Fibroblast of villous mesenchyme (primary cell): ENCODE measurements at regions not wholly inside any gene's neighbourhood (a gene's known extent, or its start where the extent isn't known, plus 50 kb on each side); places are given as distances from the start of the nearest gene placed in this dataset.
"Not testable (repeated sequence)": the region's sequence is repeated elsewhere in the genome, so short reads cannot be mapped to it uniquely, and the experiment has no call there.

ENCODE experiments used
- DNase-seq: peaks from one replicate; pipeline ENCODE4 v3.0.0-alpha.2; 2010; ENCODE audit warnings: low read depth
- H3K4me3 ChIP-seq: 2 replicates; pipeline ENCODE4 v1.5.1; 2011; ENCODE audit warnings: low read depth, mild to moderate bottlenecking, low read length

DNA sequence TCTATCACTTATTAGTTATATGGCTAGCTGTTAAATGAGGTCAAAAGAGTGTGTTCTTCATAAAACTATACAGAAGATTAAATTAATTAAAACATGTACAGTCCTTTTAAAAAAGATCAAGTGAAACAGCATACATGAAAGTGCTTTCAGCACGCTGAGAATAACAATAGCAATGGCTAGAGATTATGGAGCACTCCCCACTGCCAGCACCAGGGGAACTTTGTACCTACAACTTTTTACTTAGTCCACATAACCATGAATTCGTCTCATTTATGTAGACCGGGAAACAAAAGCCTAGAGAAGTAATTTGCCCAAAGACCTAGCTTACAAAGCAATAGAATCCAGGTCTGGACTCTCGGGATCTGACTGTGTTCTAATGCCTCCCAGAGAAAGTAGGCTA, 136.5 kb upstream of the PLGLB2 start:
- not testable (repeated sequence) for H3K4me3 ChIP-seq, DNase-seq

DNA sequence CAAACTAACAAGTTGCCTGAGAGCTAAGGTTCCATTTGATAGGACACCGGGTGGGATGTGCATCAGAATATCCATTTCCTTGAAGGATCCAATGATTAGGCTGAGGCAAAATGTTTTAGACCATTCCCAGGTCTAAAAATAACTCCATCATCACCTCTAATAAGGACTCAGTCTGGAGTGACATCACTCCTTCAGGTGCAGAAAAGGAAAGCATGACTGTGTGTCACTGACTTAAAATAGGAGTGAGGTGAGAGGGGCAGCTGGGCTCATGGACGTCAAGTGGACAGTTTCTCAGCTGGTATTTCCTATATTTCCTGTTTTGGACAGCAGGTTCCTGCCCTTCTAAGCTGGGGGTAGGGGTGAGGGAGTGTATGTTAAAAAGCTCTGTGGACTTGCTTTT, 135.9 kb upstream of the PLGLB2 start:
- not testable (repeated sequence) for DNase-seq, H3K4me3 ChIP-seq

DNA sequence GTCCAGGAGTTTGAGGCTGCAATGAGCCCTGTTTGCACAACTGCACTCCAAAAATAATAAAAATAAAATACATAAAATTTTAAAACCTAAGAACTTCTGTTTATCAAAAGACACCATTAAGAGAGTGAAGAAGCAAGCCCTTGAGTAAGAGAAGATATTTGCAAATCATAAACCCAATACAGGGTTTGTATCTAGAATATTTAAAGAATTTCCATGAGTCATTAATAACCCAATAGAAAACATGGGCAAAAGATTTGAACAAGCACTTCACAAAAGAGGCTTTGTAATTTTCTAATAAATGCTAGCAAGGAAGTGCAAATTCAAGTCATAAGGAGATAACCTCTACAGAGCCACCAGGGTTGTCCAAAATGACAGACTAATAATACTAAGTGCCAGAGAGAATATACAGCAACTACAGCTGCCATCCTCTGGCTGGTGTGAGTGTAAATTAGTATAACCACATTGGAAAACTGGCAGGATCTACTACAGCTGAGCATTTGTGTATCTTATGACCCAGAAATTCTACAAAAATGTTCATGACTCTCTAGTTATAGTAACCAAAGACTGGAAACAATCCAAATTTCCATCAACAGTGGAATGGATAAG, 133.0 kb upstream of the PLGLB2 start:
- H3K4me3 ChIP-seq, DNase-seq: not testable (repeated sequence)

DNA sequence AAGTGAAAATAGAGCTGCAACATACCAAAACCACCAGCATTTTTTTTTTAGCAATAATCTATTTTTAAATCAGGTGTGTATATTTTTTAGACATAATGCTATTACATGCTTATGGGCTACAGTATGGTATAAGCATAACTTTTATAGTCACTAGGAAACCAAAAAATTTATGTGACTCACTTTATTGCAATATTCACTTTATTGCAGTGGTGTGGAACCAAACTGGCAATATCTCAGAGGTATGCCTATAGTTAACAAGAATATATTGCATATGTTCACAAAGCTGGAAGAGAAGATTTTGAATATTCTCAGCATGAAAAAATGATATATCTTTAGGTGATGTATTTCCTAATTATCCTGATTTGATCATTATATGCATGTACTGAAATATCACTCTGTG, 128.8 kb upstream of the PLGLB2 start:
- not testable (repeated sequence) for DNase-seq, H3K4me3 ChIP-seq

DNA sequence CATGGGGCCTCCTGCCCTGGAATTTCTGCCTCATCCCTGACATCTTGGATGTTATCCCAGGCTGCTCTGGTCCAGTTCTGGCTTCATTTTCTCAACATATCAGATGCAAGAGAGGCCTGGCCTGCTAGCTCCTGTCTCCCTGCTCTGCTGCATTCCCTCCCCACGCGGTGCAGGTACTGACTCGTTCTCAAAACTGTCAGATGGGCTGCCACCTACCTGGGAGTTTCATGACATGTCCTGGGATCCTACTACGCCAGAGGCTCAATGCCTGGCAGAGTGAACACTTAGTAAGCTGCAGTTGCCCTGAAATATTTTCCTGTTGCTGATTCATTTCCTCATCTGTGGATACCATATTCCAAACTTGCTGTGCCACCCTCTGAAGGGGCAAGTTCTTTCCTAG, 126.7 kb upstream of the PLGLB2 start:
- not testable (repeated sequence) for DNase-seq, H3K4me3 ChIP-seq

DNA sequence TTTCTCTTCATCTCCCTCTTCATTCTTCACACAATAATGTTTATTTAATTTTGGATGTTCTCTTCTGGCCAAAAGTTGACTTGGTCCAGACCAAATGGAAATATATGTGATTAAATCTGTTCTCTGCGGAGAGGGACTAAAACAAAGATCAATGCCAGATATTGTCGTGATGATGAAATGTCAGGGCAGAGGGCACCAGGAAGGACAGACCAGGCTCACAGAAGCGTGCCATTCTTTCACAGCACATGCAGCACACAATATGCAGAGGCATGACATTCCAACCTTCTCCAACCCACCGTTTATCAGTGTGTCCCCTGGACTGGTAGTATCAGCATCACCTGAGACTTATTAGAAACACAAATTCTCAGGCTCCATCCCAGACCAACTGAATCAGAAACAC, 125.2 kb upstream of the PLGLB2 start:
- not testable (repeated sequence) for DNase-seq, H3K4me3 ChIP-seq

DNA sequence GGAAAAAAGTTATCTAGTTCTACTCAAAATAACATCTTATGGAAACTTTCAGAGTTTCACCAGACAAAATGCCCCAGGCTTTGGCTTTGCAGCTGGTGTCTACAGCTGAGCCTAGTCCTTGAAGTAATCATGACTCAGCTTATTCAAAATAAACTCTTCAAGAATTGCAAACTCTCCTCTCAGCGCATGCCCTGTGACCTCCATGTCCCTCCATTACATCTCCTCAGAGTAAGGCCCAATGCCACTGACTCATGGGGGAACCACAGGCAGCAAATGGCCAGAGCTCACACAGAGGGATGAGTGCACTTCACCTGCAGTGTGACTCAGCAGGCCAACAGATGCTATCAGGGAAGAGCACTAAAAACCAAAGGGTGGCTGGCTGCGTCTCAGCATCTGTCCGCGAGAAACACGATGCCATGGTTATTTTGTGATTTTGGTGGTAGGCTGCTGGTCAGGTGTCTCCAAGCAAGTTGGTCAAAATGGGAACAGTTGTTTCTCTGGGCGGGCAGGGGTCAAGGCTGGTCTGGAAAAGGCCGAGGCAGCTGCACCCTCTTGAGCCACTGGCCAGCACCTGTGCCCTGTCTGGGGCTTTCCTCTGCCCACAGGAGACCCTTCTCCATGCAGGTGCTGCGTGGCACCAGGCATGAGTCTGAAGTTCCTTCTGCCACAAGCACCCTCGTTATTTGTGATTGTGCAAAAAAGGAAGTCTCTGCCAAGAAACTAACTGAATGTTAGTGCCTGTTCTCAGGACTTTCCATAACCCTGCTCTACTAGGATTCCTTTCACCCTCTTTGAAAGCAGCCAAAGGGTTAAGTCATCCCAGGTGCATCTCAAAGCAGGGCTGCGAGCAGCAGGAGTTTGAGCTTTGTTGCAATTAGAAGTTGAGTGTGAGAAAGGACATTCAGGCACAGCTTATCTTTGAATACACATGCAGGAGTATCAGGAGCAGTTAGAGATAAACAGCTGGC, 118.1 kb upstream of the PLGLB2 start:
- H3K4me3 ChIP-seq, result not testable (repeated sequence)
- DNase-seq, result peak; percentile 82

DNA sequence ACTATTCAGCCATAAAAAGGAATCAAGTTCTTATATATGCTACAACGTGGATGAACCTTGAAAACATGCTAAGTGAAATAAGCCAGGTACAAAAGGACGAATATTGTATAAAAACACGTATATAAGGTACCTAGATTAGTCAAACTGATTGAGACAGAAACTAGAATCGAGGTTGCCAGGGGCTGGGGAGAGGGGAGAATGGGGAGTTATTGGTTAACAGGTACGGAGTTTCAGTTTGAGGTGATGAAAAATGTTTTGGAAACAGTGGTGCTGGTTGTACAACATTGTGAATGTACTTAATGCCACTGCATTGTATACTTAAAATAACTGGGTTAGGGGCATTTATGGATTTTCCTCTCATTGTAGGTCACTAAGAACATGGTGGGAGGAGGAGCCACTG, 117.0 kb upstream of the PLGLB2 start:
- H3K4me3 ChIP-seq, DNase-seq: not testable (repeated sequence)

DNA sequence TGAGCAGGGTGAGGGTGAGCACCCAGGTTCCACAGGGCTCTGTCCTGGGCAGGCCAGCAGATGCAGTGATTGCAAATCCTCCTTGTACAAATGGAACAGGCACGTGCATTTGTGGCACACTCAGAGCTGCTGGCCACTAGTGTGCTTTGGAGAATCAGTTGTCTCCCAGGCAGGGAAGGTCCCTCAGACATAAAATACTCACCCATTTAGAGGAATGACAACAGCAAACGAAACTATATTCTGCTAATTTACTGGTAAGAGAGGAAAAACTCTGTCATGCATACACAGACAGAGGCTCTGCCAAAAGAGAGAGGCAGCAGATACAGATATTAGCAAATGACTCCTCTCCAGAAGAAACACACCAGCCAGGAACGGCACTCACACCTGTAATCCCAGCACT, 116.5 kb upstream of the PLGLB2 start:
- H3K4me3 ChIP-seq, DNase-seq: not testable (repeated sequence)

DNA sequence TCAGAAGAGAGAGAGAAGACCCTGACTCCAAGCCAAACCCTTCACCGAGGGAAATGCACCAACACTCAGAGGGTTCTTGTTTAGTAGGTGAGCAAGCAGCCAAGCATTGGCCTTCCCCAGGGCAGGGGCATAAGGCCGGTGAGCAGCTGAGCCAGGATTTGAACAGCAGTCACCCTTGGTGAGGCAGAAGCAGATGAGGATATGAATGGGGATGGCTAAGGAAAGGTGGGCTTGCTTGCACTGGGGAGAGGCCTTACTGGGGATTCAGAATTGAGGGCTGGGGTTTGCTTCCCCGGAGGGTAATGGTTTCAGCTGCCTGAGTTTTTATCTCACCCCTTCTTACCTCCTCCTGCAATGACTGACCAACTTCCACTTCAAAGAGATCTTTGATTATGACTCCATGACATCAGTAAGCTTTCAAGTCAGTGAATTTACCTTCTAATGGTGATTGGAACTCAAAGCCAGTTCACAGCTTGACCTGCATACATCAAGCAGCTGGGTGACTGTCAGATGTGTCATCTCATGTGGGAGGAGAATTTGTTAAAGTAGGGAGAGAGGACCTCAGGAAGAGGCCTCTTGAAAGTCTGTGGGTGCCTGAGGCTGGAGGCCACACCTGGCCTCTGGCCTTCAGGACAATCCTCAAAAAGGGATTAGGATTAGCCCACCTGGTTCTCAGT, 114.5 kb upstream of the PLGLB2 start:
- H3K4me3 ChIP-seq, DNase-seq: not testable (repeated sequence)

DNA sequence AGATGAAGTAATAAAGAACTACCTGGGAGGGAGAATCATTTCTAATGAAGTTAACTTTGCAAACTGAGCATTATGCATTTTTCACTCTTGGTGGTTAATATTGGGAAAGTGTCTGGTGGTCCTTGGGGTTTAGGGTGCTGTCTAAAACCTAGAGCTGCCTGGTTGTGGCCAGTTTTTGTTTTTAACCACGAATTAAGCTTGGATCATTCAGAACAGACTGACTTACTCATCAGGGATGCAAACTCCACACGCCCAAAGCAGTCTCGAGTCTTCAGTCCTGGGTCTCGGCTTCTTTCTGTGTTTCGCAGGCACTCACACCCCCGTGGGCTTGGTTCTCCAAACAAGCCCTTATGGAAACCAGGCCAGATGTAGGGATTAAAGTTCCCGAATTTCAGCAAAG, 113.8 kb upstream of the PLGLB2 start:
- H3K4me3 ChIP-seq, result not testable (repeated sequence)

DNA sequence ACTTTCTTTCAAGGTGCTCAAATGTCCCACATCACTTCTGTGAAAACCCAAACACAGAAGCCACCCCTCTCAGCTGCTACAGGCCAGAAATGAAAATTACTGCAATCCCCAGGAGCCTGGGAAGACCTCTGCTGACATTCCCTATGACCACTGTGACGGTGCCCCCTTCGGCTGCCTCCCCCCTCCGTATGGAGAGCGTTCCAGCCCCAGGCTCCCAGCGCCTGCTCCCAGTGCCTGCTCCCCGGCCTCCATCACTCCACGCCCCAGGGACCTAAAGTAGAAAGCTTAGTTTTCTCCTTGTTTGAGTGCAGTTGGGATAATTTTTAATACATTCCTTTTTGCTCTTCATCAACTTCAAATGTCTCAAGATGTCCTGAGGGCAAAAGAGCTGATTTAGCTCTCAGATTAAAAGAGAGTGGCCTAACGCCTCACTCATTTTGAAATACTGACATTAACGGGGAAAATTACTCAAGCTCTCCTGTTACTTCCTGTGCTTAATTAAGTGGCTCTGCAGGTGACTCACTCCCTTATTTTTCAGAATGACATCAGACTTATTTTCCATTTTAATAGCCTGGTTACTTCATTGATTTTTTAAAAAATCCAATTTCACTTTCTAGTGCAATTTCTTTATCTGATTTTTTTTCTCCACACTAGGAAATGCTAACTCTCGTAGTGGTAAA, 112.8 kb upstream of the PLGLB2 start:
- DNase-seq, H3K4me3 ChIP-seq: not testable (repeated sequence)

More for the DNA sequence above, 113.8 kb upstream of the PLGLB2 start:
- not testable (repeated sequence) for DNase-seq

DNA sequence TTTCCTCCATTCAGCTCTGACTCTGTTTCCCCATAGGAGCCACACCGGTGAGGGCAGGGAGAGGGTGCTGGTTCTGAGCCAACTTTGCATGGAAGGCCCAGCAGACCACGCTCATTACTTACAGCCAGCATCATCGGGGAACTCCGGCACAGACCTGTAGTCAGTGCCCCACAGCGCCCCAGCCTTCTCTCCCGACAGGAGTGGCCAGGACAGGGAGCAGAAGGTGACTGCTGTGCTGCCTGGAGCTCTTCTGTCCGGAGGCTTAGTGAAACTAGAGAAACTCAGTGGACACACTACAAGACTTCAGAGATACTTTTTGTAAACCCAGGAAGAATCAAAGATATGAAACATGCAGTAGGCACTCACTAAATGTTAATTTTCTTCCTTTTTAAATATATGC, 111.6 kb upstream of the PLGLB2 start:
- not testable (repeated sequence) for DNase-seq, H3K4me3 ChIP-seq

DNA sequence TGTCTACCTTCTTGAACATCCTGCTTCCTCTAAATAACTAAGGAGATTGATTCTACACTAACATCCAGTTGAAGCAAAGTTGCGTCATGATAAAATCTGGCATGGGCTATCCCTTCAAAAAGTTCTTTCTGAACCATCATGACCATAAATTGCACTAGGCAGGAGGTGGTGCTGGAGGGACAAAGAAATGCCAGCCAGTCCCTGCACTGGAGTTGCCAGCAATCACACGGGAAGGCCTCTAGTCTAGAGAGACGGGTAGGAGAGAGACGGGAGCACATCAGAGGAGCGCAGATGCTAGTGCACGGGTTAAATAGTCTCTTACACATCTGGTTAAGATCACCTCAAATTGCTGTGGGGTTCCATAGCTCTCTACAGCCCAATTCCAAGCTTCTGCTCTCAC, 111.2 kb upstream of the PLGLB2 start:
- DNase-seq, H3K4me3 ChIP-seq: not testable (repeated sequence)

DNA sequence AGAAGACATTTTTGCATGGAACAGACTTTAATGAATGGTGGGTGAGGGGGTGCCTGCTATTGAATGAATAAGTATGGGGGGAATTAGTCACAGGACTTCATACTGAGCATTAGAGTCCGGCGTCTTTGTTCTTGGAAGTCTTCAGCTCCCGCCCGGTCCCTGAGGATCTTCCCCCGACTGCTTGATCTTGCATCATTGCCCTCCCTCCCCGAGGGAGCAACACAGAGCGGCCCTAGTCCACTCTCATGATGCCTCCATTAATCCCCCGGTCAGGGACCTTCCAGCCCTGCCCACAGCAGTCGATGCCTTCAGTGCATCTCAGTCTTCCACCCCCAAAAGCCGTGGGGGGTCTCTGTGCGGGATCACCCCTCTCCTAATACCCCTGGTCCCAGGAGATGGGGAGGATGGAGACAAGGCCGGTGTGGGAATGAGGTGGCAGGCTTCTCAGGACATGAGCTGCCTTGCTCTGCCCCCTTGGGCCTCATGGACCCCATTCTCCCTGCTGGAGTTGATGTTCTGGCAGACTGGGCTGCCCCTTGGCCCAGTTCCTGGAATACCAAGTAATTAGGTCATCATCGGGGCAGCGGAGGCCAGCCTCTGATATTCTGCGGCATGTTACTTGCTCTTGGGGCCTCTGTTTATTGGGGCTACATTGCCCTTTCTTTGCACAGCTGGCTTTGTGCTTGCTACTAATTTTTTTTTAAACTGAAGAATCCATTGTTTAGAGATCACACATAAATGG, 110.5 kb upstream of the PLGLB2 start:
- not testable (repeated sequence) for H3K4me3 ChIP-seq
- DNase-seq, result peak; percentile 58

DNA sequence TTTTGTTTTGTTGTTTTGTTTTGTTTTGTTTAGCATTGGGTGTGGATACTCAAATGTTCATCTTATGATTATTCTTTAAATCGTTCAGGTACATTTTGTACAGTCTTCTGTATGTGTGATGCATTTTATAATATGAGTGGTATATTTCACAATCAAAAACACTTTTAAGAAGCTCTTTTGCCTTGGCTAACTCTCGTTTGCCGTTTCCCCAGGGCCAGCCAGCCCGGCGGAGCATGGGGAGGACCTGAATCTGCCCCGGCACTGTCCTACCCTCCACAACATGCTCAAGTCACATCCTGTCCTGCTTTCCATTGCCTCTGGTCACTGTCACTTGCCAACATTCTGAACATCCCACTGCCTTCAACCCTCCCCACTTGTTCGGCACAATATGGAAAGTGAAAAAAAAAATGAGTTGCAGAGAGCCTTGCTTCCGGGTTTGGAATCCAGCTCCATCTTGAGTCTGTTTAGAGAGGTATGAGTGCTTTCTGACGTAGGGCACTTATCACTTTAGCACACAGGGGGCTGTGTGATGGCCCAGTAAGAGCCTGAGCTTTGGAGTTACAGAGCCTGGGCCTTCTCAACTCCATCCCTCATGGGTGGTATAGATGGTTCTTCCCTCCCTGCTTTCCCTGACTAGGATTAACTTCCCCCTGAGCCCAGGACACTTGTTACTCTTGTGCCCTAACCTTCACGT, 109.6 kb upstream of the PLGLB2 start:
- DNase-seq, H3K4me3 ChIP-seq: not testable (repeated sequence)

DNA sequence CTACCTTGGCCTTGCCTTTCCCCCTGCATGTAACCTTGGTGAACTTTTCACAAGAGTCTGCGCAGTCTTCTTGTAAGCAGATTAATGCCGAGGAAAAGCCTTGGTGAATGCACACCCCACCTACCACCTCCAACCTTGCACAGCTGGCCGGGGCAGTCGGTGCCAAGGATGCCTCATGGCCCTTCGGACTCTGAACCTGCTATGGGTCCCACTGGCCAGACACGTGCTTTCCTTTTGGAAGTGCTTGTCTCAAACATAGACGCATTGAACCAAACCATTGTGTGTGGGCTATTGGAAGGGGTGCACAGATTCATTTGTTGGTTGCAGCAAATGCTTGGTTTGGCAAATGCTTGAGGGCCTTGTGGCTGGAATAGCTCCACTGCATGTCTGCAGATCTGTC, 109.0 kb upstream of the PLGLB2 start:
- DNase-seq, H3K4me3 ChIP-seq: not testable (repeated sequence)
